Occipital lobe (tissue), 1 donor: ENCODE measurements at regions not wholly inside any gene's neighbourhood (a gene's known extent, or its start where the extent isn't known, plus 50 kb on each side); places are given as distances from the start of the nearest gene placed in this dataset.

Experiments
- DNase-seq: peaks from one replicate; lab custom pipeline; 2025; lab: John Stamatoyannopoulos, UW

- no peak for DNase-seq
These were observed 2859.1 kb downstream of the PCDH9 start for GRCh38 chr13:64371045-64371444.

GRCh38 chr13:64369121-64369520, 2861.0 kb downstream of the PCDH9 start:
- DNase-seq = no peak

DNA sequence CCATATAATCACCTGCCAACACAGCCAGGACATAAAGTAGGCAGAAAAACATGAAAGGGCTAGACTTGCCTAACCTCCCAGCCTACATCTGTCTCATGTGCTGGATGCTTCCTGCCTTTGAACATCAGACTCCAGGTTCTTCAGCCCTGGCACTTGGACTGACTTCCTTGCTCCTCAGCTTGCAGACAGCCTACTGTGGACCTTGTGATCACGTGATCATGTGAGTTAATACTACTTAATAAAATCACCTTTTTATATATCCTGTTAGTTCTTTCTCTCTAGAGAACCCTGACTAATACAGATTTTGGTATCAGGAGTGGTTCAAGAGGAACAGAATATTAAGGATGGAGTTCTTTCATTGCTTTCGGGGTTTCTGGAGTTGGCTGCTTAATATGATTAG, 2867.6 kb downstream of the PCDH9 start:
- no peak for DNase-seq

- DNase-seq = no peak
These were observed 2882.5 kb downstream of the PCDH9 start for GRCh38 chr13:64347664-64348063.

GRCh38 chr13:64339373-64340063, 2890.6 kb downstream of the PCDH9 start:
- no peak for DNase-seq

DNA sequence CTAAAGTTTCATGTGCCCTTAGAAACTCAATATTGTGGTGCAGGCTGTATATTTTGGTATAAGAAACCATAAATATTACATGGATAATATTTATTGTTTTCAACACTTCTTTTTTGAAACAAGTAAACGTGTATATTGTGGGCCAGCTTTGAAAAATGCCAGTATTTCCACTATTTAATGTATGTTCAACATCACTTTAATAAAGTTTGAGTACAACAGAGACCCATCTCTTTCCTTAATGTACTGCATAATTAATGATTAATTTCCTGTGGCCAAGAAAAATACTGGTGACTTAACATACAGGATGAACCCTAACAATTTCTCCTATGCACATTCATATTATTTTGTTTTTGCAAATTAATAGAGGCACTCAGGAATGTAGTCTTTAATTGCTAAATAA, 2891.5 kb downstream of the PCDH9 start:
- DNase-seq = no peak

- no peak for DNase-seq
These were observed 2896.2 kb downstream of the PCDH9 start for GRCh38 chr13:64333888-64334287.

DNA sequence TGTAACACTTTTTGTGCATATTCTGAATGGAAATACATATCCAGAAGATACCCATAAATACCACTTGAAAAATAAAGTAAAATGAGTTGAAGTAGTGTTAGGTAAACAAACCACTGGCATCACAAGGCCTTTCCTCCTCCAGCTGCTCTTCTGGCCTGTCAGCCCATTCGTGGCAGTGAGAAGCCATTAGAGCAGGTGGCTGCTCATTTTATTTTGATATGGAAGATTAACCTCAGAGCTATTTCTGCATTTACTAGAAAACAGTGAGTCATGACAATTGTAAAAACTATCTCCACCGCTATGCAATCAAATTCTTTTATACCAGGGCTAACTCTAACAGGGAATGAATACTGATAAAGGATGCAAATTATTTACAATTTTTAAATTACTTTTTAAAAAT, 2898.1 kb downstream of the PCDH9 start:
- DNase-seq = no peak

- DNase-seq = no peak
These were observed 2902.5 kb downstream of the PCDH9 start for GRCh38 chr13:64327505-64328194.

DNA sequence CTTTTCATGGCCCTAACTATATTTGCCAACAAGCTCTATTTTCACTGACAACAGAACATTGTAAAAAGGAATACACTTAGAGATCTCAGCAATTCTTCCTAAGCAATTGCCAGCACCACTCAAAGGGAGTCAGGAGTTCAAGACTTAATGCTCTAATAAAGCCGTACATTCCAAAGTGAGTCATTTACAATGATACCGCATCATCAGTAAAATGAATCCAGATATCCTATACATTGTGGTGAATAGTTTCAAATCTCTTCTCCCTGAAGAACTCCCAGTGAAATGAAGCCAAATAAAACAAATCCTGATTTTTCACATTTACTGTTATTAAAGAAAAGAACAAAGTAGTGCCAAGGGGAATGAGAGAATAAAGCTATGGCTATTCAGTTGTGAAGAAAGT, 2898.7 kb upstream of the PCDH20 start:
- no peak for DNase-seq

DNA sequence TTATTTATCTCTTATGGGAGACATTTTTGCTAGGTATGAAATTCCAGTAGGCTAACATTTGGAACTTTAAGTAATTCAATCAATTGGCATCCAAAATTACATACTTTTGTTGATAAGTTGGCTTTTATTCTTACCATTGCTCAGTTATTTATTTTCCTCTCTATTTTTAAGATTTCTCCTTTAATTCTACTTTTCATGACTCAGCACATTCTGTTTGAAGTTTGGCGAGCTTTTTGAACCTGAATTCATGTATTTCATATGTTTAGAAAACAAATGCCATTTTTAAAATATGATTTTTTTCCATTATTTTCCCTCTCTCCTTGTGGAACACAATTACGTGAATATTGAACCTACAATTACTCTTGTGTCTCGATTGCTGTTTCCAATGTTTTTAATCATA, 2896.3 kb upstream of the PCDH20 start:
- no peak for DNase-seq

GRCh38 chr13:64311112-64311511, 2895.5 kb upstream of the PCDH20 start:
- DNase-seq = no peak

GRCh38 chr13:64305246-64305645, 2889.6 kb upstream of the PCDH20 start:
- DNase-seq = no peak

DNA sequence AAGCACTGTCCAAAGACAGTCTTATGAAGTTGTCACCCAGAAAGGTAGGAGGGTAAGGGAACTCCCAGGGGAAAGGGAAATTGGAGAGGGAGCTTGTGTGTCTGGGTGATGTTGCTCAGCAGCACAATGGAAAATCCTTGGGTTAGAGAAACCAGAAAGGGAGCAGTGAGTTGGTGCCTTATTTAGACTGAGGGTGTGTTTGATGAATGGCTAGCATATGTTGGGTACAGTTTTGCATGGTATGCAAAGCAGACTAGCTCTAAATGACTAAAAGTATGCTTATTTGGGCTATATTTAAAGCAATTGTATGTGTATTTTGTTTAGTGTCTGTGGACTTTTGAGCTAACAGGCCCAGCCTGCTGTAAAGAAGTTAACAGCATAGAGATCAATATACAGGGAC, 2884.6 kb upstream of the PCDH20 start:
- no peak for DNase-seq

GRCh38 chr13:64293923-64294322, 2878.3 kb upstream of the PCDH20 start:
- DNase-seq = no peak

- no peak for DNase-seq
These were observed 2874.1 kb upstream of the PCDH20 start for GRCh38 chr13:64289702-64290101.

- no peak for DNase-seq
These were observed 2868.3 kb upstream of the PCDH20 start for GRCh38 chr13:64283926-64284325.

- no peak for DNase-seq
These were observed 2862.8 kb upstream of the PCDH20 start for GRCh38 chr13:64278493-64278892.

- DNase-seq = no peak
These were observed 2861.4 kb upstream of the PCDH20 start for GRCh38 chr13:64277097-64277496.

- DNase-seq = no peak
These were observed 2860.6 kb upstream of the PCDH20 start for GRCh38 chr13:64276232-64276631.

DNA sequence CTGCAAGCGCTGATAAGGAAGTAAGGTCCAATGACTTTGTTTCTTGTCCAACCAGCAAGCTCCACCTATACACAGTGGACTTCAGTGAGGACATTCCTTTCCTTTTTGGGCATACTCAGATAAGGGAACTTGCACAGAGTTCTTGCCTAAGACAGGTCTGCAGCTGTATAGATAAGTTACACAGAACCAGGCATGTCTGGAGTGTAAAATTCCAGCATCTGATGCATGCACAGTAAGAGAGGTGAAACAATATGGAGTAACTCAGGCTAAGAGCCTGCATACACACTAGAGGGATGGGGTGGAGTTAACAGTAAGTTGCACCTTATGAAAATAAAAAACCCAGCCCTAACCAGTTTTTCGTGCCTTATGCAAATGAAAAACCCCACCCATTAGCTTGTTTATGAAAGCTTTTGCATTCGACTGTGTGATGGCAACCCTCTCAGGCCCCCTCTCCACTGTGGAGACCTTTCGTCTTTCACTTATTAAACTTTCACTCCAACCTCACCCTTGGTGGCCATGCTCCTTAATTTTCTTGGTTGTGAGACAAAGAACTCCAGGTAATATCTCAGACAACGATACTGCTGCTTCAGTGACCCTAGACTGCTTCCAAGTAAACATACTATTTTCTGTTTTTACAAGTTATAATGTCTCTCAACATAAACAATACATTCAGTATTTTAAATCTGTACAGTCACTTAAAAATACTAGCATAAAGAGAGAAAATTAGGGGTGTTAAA, 2859.0 kb upstream of the PCDH20 start:
- no peak for DNase-seq

DNA sequence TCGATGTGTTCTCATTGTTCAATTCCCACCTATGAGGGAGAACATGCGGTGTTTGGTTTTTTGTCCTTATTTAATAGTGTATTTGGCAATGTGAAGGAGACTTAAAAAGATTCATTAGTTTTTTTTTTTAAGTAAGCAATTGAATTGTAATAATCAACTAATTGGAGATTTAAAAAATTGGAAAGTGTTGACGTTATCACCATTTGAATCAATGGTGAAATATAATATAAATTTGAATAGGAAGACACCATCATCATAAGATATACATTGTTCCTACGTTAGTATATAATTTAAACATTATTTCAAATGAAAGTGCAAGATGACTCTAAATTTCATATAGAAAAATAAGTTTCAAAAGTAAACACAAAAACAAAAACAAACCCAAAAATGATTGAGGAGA, 2858.1 kb upstream of the PCDH20 start:
- DNase-seq = no peak

DNA sequence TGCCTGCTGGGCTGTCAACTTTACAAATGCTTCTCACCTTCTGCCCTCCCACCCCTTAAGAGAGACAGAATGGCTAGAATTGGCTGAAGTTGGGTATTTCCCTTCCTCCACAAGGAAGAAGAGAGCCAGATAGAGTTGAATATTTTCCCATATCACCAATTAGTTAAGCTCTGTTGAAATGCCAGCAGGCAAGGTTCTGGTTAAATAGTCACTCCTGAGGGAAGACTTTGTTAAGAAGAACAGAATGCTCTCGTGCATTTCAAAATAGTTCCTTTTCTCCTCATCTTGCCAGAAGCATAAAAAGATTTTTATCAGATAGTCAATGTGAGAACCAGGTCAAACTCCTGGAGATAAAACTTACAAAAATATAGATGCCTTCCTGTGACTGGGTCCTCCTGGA, 2857.0 kb upstream of the PCDH20 start:
- DNase-seq = no peak
